ENCODE measurements at regions not wholly inside any gene's neighbourhood (a gene's known extent, or its start where the extent isn't known, plus 50 kb on each side); places are given as distances from the start of the nearest gene placed in this dataset.

DNA sequence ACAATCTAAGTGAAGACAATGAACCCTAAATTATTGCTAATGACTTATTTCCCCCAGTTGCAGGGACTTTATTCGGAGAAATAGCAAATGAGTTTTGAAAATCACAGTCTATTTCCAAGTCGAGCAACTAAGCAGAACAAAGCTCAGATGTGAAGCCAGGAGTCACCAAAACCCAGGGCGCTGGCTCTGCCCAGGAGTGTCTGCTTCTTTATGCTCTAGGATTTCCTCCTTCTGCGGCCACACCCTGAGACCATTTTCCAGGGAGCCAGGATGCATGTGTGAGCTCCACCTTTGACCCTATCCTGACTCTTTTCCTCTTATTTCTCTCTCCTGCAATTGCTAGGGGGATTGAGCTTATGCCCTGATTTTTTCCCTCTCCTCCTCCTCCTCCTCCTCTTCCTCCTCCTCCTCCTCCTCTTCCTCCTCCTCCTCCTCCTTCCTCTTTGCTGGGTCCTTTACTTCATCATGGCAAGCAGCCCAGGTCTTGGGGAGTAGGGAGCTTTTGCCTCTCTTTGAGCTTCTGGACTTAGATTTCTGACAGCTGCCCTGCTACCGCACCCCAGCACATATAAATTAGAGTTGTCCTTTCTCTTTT is 234.4 kb downstream of the ARL4A start:
- no peaks in the 10 kb centered on the region for H3K4me1 ChIP-seq
- no peak overlapping the region for H3K27ac ChIP-seq
- TF ChIP-seq, protein P1, sequence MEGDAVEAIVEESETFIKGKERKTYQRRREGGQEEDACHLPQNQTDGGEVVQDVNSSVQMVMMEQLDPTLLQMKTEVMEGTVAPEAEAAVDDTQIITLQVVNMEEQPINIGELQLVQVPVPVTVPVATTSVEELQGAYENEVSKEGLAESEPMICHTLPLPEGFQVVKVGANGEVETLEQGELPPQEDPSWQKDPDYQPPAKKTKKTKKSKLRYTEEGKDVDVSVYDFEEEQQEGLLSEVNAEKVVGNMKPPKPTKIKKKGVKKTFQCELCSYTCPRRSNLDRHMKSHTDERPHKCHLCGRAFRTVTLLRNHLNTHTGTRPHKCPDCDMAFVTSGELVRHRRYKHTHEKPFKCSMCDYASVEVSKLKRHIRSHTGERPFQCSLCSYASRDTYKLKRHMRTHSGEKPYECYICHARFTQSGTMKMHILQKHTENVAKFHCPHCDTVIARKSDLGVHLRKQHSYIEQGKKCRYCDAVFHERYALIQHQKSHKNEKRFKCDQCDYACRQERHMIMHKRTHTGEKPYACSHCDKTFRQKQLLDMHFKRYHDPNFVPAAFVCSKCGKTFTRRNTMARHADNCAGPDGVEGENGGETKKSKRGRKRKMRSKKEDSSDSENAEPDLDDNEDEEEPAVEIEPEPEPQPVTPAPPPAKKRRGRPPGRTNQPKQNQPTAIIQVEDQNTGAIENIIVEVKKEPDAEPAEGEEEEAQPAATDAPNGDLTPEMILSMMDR (IDR thresholded peaks at IDR 0.05), result no peak
- no peaks in the 10 kb centered on the region for H3K27me3 ChIP-seq
- intact Hi-C loops (cut with DNase I), result no loop called here
- DNase-seq, result no peak
- no peaks in the 10 kb centered on the region for H3K9me3 ChIP-seq
- no peak overlapping the region for H3K4me3 ChIP-seq
- peak; percentile 23 for ATAC-seq
- H3K36me3 ChIP-seq, result no peaks in the 10 kb centered on the region

DNA sequence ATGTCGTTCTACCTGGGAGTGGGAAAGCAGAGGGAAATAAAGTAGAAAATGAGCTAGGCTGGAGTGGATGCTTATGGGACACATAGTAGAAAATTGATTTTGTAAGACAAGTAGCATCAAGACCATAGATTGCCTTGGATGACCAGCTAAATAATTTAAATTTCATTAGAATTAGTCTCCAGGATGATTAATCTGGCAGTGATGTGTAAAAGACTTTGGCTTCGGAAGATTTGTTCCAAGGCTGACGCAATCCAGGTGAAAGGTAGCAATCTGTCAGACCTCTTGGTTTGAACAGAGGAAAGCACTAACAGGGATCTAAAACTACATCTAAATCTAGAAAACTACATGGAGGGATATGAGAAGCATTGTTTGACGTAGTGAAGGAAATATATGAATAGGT is 236.5 kb downstream of the ARL4A start:
- intact Hi-C loops (cut with DNase I), result no loop called here
- TF ChIP-seq, protein P1 (IDR thresholded peaks at IDR 0.05), result no peak
- no peaks in the 10 kb centered on the region for H3K27me3 ChIP-seq
- DNase-seq (no peak), ATAC-seq (no peak)
- no peaks in the 10 kb centered on the region for H3K36me3 ChIP-seq
- no peak overlapping the region for H3K4me3 ChIP-seq
- no peak overlapping the region for H3K27ac ChIP-seq
- no peaks in the 10 kb centered on the region for H3K9me3 ChIP-seq
- H3K4me1 ChIP-seq, result no peaks in the 10 kb centered on the region

DNA sequence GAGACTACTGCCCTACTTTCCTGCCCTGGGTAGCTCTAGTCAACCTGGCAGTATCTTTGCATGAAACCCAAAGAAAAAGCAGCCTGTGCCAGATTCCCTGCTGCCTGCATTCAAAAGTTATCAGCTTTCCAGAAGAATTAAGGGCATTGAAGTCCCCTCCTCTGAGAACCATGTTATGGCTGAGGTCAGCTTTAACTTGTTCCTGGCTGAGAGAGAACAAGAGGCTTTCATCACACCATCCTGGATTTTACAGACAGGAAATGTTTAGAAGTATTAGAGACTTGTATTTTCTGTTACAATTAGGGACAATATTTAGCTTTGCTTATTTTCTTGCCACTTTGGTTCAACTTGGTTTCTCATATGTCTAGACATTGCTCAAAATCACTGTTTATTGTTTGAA is 238.8 kb downstream of the ARL4A start:
- DNase-seq, result no peak
- no peak overlapping the region for H3K27ac ChIP-seq
- intact Hi-C loops (cut with DNase I), result no loop called here
- no peaks in the 10 kb centered on the region for H3K27me3 ChIP-seq
- no peaks in the 10 kb centered on the region for H3K36me3 ChIP-seq
- H3K9me3 ChIP-seq, result no peaks in the 10 kb centered on the region
- H3K4me3 ChIP-seq, result no peak overlapping the region
- no peaks in the 10 kb centered on the region for H3K4me1 ChIP-seq
- TF ChIP-seq, protein P1 (IDR thresholded peaks at IDR 0.05), result no peak
- ATAC-seq, result no peak

DNA sequence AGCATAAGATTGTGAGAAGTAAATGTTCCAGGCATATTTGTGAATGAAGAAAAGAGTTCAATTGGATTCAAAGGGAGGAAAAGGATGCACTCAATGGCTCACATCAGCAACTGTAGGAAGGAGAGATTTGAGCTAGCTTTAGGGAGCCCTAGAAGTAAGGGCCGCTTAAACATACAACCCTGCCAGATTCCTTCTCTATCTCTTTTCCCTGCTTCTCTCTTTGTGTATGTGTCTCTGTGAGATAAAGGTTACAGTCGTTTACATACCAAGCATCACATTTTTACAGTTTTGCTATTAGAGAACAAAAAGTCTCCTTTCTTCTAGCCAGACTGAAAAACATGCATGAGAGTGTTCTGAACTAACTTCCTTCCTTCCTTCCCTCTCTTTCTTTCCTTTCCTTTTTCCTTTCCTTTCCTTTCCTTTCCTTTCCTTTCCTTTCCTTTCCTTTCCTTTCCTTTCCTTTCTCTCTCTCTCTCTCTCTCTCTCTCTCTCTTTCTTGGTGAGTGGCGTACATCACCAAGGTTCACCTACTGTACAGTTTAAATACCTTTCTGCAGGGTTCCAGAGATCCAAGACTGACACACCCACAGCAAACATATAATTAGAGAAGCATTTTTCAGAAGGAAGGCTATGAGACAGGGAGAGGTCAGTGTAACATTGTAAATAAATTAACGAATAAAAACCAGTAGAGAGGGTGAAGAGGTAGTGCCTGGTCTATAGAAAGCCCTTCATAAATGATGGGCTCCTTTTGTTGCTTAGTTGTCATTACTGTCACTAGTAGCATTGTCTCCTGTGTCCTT is 240.4 kb downstream of the ARL4A start:
- no peak for DNase-seq
- no peaks in the 10 kb centered on the region for H3K4me1 ChIP-seq
- no peaks in the 10 kb centered on the region for H3K9me3 ChIP-seq
- H3K27me3 ChIP-seq, result no peaks in the 10 kb centered on the region
- H3K36me3 ChIP-seq, result no peaks in the 10 kb centered on the region
- no peak overlapping the region for H3K27ac ChIP-seq
- H3K4me3 ChIP-seq, result no peak overlapping the region
- TF ChIP-seq, protein P1 (IDR thresholded peaks at IDR 0.05), result no peak
- intact Hi-C loops (cut with DNase I), result no loop called here
- no peak for ATAC-seq

DNA sequence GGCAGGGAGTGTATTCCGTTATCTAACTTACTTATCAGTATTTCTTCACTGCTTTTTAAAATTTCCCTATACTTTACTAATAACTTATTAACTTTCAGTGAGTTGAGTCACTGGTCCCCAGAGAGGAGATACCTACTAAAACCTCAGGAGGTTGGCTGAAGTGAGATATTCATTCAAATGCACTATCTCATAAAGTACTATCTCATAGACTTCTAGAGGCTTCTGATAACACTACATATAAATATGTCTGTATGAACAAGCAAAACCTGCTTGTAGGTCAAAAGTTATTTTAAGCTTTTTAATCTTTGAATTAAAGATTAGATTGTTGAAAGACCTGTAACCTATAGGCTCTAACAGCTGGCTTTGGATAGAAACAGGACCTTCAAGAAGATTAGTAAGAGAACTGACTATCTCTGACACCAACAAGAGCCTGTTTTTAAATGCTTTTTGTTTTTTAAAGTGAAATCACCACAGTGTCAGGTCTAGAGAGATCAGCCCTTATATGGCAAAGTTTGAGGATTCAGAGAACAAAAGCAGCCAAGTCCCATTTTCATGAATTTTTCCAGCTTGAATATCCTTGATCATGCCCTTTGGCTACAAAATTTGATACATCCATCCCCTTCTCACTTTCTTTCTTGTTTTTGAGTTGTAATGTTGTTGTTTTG is 242.2 kb downstream of the ARL4A start:
- ATAC-seq, result no peak
- no peak for DNase-seq
- no peak overlapping the region for H3K27ac ChIP-seq
- intact Hi-C loops (cut with DNase I), result no loop called here
- H3K4me1 ChIP-seq, result no peaks in the 10 kb centered on the region
- H3K27me3 ChIP-seq, result no peaks in the 10 kb centered on the region
- TF ChIP-seq, protein P1 (IDR thresholded peaks at IDR 0.05), result no peak
- no peak overlapping the region for H3K4me3 ChIP-seq
- no peaks in the 10 kb centered on the region for H3K9me3 ChIP-seq
- H3K36me3 ChIP-seq, result no peaks in the 10 kb centered on the region

Data from upper lobe of right lung (tissue), 1 donor.